ENCODE measurements at regions not wholly inside any gene's neighbourhood (a gene's known extent, or its start where the extent isn't known, plus 50 kb on each side); places are given as distances from the start of the nearest gene placed in this dataset.

- intact Hi-C loops (cut with DNase I), result no loop called here
- Histone ChIP-seq H3K27ac (no peak overlapping the region), H3K9ac (ENCODE audit: low read depth in 2 of 2, low read length in 2 of 2) (no peak overlapping the region), H3K4me3 (no peak overlapping the region), H3K27me3 (no peaks in the 10 kb centered on the region), H3K9me3 (no peaks in the 10 kb centered on the region), H3K4me1 (no peaks in the 10 kb centered on the region), H3K36me3 (no peaks in the 10 kb centered on the region)
- TF ChIP-seq CTCF (IDR thresholded peaks at IDR 0.05), result no peak
- DNase-seq, result no peak
These were observed 63.9 kb upstream of the ST8SIA6 start for GRCh38 chr10:17518338-17518737.

DNA sequence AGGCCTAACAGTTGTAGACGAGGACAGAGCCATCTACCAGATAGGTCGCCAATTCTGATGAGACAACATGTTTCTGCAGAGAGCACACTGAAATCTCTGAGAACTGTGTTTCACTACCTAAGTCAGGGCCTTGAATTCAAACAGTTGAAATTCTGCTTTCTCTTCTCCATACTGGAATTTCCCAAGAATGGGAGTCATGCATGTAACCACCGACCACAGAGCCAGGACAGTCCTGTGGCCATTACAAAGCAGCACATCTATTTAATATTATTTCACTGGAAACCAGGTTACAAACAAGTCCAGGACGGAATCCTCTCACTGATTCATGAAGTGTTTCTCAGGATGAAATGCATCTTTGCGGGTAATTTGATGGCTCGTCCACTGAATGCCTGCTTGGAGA is 62.0 kb upstream of the ST8SIA6 start:
- intact Hi-C loops (cut with DNase I), result no loop called here
- no peaks in the 10 kb centered on the region for H3K4me1 ChIP-seq

GRCh38 chr10:17512341-17513001 is 58.1 kb upstream of the ST8SIA6 start:
- H3K4me3 ChIP-seq, result no peak overlapping the region
- peak; percentile 78 for DNase-seq
- H3K27me3 ChIP-seq, result no peaks in the 10 kb centered on the region
- H3K36me3 ChIP-seq, result no peaks in the 10 kb centered on the region
- H3K27ac ChIP-seq, result no peak overlapping the region
- no peaks in the 10 kb centered on the region for H3K4me1 ChIP-seq
- intact Hi-C loops (cut with DNase I), result no loop called here
- TF ChIP-seq CTCF (IDR thresholded peaks at IDR 0.05), result no peak
- no peaks in the 10 kb centered on the region for H3K9me3 ChIP-seq
- H3K9ac ChIP-seq (ENCODE audit: low read depth in 2 of 2, low read length in 2 of 2), result no peak overlapping the region

More for the DNA sequence above, 62.0 kb upstream of the ST8SIA6 start:
- no peak for DNase-seq
- Histone ChIP-seq H3K36me3 (no peaks in the 10 kb centered on the region), H3K9ac (ENCODE audit: low read depth in 2 of 2, low read length in 2 of 2) (no peak overlapping the region), H3K4me3 (no peak overlapping the region), H3K27ac (no peak overlapping the region), H3K9me3 (no peaks in the 10 kb centered on the region), H3K27me3 (no peaks in the 10 kb centered on the region)
- no peak for TF ChIP-seq CTCF (IDR thresholded peaks at IDR 0.05)

DNA sequence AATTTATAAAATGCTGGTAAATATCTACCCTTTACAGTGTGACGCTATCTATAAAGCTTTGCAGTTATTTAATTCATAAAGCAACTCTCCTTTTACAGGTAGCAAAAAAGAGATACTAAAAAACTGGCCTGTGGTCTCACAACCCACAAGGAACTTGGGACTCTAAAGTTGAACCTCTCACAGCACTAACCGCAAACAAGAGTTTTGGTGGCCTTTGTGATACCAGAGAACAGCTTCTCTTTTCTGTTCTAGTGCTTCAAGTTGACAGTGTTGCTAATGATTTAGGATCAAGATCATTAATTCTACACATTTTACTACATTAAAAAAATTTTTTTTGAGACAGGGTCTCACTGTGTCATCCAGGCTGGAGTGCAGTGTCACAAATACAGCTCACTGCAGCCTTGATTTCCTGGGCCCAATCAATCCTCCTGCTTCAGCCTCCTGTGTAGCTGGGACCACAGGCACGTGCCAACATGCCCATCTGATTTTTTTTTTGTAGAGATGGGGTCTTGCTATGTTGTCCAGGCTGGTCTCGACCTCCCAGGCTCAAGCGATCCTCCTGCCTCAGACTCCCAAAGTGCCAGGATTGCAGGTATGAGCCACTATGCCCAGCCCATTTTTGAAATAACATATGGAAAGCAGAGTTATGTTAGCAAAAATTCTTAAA is 56.0 kb upstream of the ST8SIA6 start:
- H3K36me3 ChIP-seq, result no peaks in the 10 kb centered on the region
- H3K9me3 ChIP-seq, result no peaks in the 10 kb centered on the region
- DNase-seq, result no peak
- H3K27me3 ChIP-seq, result no peaks in the 10 kb centered on the region
- H3K4me1 ChIP-seq, result no peaks in the 10 kb centered on the region
- H3K9ac ChIP-seq (ENCODE audit: low read depth in 2 of 2, low read length in 2 of 2), result no peak overlapping the region
- H3K4me3 ChIP-seq, result no peak overlapping the region
- TF ChIP-seq CTCF (IDR thresholded peaks at IDR 0.05), result no peak
- intact Hi-C loops (cut with DNase I), result no loop called here
- no peak overlapping the region for H3K27ac ChIP-seq

DNA sequence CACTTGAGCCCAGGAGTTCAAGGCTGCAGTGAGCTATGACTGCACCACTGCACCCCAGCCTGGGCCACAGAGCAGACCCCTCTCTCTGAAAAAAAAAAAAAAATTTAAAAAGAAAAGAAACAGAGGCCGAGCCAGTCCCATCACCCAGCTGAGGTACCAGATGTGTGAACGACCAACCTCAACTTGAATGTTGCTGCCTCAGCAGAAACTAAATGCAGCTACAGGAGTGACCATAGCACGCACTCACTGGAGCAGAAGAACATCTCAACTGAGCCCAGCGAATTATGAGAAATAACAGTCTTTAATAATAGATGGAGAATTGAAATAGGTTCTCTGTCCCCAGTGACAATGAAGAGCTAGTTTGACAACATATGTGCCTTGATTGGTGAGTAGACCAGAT is 53.1 kb upstream of the ST8SIA6 start:
- intact Hi-C loops (cut with DNase I), result no loop called here
- no peak overlapping the region for H3K4me3 ChIP-seq

More for the DNA sequence above, 53.1 kb upstream of the ST8SIA6 start:
- Histone ChIP-seq H3K9me3 (no peaks in the 10 kb centered on the region), H3K9ac (ENCODE audit: low read depth in 2 of 2, low read length in 2 of 2) (no peak overlapping the region), H3K36me3 (no peaks in the 10 kb centered on the region), H3K27ac (no peak overlapping the region), H3K27me3 (no peaks in the 10 kb centered on the region), H3K4me1 (no peaks in the 10 kb centered on the region)
- TF ChIP-seq CTCF (IDR thresholded peaks at IDR 0.05), result no peak
- DNase-seq, result no peak
